NB4 (cell line): ENCODE measurements at regions not wholly inside any gene's neighbourhood (a gene's known extent, or its start where the extent isn't known, plus 50 kb on each side); places are given as distances from the start of the nearest gene placed in this dataset.

Experiments used
- POLR2A ChIP-seq: IDR thresholded peaks from 2 replicates; pipeline ENCODE4 v1.6.1; 2011; ENCODE audit warnings: mild to moderate bottlenecking; ENCODE audit not compliant: insufficient read length; ENCODE audit errors: extremely low read depth
- TF ChIP-seq, protein P1 (sequence below): IDR thresholded peaks from one replicate; pipeline ENCODE4 v1.5.1; 2012; ENCODE audit warnings: low read depth, low read length

DNA sequence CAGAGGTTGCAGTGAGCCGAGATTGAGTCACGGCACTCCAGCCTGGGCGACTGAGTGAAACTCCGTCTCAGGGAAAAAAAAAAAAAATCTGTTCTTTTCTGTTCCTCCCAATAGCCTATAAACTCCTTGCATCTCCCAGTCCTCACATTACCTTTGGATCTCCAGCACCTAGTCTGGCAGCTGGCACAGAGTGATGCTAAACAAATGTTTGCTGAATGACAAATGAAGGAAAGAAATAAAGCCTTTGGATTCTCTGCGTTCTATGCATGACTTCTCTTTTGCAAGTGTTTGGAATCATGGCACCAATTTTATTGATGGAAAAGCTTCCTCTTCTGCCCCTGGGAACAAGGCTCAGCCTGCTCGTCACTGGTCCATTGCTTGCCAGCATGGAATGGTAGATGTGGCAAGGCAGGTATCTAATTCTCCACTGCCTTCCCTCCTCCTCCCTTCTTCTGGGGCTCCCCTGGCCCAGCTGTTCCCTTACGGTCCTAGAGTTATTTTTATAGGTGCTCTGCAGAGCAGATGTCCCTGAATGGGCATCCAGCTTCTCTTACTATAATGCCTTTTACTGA is 53.6 kb upstream of the FYN start:
- no peak for TF ChIP-seq POLR2A
- TF ChIP-seq, protein P1, sequence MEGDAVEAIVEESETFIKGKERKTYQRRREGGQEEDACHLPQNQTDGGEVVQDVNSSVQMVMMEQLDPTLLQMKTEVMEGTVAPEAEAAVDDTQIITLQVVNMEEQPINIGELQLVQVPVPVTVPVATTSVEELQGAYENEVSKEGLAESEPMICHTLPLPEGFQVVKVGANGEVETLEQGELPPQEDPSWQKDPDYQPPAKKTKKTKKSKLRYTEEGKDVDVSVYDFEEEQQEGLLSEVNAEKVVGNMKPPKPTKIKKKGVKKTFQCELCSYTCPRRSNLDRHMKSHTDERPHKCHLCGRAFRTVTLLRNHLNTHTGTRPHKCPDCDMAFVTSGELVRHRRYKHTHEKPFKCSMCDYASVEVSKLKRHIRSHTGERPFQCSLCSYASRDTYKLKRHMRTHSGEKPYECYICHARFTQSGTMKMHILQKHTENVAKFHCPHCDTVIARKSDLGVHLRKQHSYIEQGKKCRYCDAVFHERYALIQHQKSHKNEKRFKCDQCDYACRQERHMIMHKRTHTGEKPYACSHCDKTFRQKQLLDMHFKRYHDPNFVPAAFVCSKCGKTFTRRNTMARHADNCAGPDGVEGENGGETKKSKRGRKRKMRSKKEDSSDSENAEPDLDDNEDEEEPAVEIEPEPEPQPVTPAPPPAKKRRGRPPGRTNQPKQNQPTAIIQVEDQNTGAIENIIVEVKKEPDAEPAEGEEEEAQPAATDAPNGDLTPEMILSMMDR, result no peak
